ENCODE measurements at regions not wholly inside any gene's neighbourhood (a gene's known extent, or its start where the extent isn't known, plus 50 kb on each side); places are given as distances from the start of the nearest gene placed in this dataset.

DNA sequence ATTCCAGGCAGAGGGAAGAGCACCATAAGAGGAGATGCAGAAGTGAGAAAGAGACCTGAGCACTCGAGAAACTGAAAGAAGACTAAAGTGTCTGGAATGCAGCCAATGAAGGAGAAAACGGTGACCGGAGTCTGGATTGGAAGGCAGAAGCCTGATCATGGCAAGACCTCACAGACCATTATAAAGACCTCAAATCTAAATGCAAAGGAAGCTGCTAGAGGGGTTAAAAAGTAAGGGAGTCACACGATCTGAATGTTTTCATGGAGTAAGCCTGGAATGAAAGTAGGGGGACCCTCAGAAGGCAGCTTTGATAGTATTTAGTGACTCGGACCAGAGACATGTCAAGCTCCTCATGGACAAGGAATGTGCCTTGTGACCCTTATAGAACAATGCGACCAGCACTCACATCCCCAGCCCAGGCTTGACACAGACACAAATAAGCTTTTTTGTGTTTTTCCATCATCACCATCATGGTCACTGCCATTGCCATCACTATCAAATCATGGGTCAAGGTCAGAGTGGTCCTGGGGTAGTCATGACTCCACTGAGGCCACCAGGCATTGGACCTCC is 183.6 kb downstream of the SEC16B start:
- DNase-seq (ENCODE audit: low spot score): no peak

DNA sequence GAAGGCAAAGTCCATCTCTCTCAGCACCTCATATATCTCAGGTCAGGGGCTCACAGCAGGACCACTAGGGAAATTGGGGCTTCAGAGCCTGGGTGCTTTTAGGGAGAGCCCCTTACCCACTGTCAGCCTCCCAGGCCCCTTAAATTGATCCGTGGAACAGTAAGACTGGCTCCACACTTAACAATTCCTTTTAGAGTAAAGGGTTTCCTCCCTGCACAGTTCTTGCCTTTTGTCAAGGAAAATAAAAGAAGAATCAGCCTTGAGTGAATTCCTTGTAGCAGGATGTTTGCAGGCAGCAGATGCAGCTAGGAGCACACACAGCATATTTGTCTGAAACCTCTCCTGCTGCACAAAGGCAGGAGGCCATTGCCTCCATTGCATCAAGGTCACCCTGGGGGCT is 184.9 kb downstream of the SEC16B start:
- no peak for DNase-seq (ENCODE audit: low spot score)

DNA sequence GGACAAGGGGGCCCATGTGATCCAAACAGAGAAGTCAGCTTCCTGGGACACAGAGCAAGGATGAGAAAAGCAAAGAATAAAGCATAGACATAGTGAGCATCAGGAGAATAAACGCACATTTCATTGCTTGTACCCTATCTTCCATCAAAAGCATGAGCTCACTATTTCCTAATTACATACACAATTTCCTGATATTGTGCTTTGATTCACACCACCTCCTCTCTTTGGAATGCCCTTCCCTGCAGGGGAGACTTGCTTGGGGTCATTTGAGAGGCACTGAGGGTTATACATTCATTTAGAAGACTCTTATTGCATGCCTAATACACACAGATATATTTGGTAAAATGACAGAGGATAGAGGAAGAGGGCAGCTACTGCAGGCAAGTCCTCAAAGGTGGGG is 185.4 kb downstream of the SEC16B start:
- no peak for DNase-seq (ENCODE audit: low spot score)

DNA sequence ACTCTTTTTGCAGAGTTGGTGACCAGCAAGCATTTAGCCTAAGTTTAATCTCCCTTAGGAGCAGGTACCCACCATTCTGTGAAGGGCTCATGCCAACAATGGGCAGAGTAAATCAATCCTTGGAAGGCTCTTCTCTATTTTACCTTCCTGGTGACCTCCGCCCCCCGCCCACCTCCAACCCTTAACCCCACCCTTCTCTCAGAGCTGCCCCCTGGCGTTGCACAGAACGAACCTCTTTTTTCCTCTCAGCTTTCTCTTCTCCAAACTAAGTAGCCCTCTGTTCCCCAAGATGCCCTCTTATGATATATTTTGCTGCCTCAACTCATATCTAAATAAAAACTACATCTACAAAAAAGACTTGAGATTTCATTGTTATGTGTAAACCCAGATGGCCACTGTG is 186.8 kb downstream of the SEC16B start:
- DNase-seq (ENCODE audit: low spot score): no peak

- peak; percentile 71 for DNase-seq (ENCODE audit: low spot score)
Observed at GRCh38 chr1:177780096-177780700, 189.7 kb downstream of the SEC16B start.

- DNase-seq (ENCODE audit: low spot score): no peak
Observed at GRCh38 chr1:177779166-177779965, 190.5 kb downstream of the SEC16B start.

DNA sequence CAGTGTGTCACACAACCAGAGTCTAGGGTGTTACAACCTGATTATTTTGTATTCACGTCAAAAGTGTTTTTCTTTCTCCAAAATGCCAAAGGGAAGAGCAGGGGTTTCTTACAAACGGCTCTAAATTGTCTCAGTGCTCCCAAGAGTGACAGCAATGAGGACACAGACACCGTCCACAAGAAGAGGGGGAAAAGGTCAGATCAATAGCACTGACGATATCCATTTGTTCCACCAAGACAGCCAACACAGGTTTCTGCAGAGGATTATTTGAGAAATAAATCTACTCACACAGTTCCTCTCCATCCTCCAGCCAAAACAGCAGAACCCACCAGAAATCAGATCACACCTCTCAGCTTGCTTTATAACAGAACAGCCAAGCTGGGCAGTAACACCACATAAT is 193.9 kb downstream of the SEC16B start:
- no peak for DNase-seq (ENCODE audit: low spot score)

DNA sequence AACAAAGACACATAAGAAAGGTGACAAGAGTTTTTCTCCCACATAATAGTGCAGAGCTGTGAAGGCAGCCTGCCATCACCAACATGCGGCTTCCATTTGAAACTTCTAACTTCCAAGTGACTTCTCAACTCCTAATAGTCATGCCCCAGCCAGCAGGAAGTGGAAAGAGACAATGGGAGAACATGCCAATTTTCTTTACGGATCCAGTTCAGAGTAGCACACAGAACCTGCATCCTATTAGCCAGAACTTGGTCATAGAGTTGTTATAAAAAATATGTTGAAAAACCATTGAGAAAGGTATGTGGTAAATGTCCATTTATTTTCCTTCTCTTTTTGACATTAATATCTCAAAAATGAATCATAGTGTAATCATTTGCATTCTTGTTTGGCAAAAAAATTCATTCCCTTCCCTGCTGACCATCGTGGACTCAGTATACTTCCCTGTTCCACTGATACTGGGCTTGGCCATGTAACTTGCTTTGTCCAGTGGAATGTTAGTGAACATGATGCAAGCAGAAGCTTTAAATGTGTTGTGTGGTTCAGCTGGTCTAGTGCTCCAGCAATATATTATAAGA is 197.4 kb downstream of the SEC16B start:
- no peak for DNase-seq (ENCODE audit: low spot score)

DNA sequence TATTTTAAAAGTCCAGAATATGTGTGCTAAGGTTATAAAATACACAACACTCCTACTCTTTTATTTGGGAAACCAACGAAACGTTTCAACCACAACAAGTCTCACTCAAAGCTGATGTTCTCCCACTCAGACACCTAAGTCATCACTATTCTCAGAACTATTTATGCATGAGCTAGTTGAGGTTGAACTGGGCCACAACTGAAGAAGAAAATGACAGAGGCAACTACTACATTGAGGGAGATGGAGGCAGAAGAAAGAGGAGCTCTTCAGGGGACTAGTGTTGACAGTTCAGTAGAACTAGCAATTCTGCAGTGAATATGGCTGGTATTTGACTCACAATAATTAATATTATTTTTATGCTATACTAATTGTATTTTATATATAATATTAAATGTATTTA is 198.2 kb downstream of the SEC16B start:
- DNase-seq (ENCODE audit: low spot score): no peak

- DNase-seq (ENCODE audit: low spot score): no peak
Observed at GRCh38 chr1:177770096-177770495, 199.8 kb downstream of the SEC16B start.

DNA sequence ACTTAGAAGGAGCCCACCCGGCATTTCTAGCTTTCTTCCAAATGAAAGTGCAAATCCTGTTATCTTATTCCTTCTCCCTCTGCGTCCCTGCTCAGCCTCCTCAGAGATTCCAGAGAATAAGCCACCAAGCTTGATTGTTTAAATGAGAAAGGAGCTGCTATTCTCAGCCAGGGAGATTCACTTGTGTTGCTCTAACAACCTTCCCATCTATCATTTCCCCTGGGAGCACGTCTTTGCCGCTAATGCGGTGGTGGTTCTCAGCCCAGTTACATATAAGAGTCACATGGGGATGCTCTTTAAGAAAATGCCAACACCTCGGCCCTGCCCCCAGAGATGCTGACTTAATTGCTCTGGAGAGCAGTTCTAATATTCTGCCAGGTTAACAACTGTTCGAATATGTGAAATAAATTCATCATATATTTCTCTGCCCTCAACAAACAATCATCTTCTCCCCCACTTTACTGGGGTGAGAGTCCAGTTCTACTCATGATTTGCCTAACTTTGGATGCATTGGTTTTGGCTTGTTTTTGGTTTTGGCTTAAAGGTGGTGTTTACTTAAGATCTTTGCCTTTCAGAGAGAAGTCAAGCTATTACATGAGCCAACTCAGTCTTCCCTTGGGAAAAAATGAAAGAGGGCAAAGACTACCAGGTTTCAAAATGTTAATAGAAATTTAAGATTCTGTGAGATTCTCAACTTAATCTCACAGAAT is 213.9 kb downstream of the SEC16B start:
- no peak for DNase-seq (ENCODE audit: low spot score)

DNA sequence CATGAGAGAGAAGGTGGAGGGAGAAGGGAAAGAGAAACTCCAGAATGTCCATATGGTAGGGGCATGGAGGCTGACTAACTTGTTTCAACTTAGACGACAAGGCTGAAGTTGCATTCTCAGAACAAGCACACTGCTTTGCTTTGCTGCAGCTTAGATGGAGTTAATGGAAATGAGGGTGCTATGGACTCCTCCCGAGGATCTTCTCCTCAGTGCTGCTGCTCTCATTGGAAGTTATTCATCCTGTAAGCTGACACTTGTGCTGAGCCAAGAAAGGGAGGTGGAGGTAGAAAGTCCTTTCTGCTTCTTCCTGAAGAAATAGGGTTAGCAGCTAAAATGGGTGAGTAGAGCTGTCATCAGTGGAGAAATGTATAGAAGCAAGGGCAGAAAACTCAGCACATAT is 215.3 kb downstream of the SEC16B start:
- no peak for DNase-seq (ENCODE audit: low spot score)

DNA sequence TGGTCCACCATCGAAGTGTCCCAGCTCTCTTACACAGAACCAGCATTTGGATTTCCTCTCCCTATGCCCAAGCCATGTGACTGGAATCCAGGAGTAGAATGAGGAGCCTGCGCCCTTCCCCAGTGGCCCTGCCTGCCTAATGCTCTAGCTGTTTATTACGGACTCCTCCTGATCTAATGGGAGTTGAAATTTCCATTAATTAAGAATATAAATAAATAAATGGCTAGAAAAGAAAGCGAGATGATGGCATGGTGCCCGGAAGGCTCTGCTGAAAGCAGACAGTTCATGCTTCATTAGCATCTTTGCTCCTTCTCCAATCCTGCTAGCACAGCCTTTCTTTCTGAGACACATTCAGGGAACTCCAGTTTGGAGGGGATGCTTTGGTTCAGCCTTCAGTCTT is 216.2 kb downstream of the SEC16B start:
- DNase-seq (ENCODE audit: low spot score): no peak

GRCh38 chr1:177748080-177748801 is 221.6 kb downstream of the SEC16B start:
- no peak for DNase-seq (ENCODE audit: low spot score)

GRCh38 chr1:177746155-177746554 is 223.7 kb downstream of the SEC16B start:
- DNase-seq (ENCODE audit: low spot score): no peak

- no peak for DNase-seq (ENCODE audit: low spot score)
Observed at GRCh38 chr1:177744906-177745305, 225.0 kb downstream of the SEC16B start.

- no peak for DNase-seq (ENCODE audit: low spot score)
Observed at GRCh38 chr1:177741476-177741875, 228.4 kb downstream of the SEC16B start.

- no peak for DNase-seq (ENCODE audit: low spot score)
Observed at GRCh38 chr1:177739780-177740179, 230.1 kb downstream of the SEC16B start.

DNA sequence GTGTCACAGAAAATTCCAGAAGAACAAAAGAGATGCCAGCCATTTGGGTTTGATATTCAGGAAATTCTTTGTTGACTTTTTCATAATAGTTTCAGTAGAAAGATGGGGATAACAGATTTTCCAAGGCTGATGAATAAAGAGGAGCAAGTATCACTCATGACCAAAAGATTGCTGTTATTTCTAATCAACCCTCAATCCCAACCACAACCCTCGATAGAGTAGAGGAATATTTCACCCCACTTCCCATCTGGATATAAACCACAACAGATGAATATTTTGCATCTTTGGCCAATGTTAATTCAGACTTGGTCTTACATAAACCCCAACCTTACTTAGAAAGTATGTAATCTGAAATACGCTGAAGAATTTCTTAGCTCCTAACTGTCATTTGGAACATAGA is 232.4 kb downstream of the SEC16B start:
- DNase-seq (ENCODE audit: low spot score): no peak

DNA sequence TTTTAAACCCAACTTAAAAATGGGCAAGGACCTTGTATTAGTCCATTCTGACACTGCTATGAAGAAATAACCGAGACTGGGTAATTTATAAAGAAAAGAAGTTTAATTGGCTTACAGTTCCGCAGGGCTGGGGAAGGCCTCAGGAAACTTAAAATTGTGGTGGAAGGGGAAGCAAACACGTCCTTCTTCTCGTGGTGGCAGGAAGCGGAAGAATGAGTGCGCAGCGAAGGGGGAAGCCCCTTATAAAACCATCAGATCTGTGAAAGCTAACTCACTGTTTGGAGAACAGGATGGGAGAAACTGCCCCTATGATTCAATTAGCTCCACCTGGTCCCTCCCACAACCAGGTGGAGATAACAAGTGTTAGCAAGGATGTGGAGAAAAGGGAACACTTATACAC is 237.7 kb downstream of the SEC16B start:
- no peak for DNase-seq (ENCODE audit: low spot score)

DNA sequence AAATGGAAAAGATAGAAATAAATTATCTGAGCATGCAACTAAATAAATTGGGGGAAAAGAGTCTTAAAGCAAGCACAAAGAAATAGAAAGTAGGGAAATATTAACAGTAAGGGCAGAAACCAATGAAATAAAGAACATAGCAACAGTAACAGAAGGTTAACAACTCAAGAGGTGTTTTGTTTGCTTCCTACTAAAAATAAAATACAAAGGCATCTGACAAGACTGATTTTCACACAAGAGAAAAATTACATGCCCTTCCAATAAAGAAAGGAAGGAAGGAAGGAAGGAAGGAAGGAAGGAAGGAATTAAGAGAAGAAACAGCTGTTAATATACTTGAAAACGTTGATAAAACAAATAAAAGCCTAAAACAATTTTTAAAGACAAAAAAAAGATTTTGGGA is 240.2 kb downstream of the SEC16B start:
- DNase-seq (ENCODE audit: low spot score): no peak

GRCh38 chr1:177723533-177723932 is 246.3 kb downstream of the SEC16B start:
- DNase-seq (ENCODE audit: low spot score): no peak
